SK-N-SH (cell line): ENCODE measurements at regions not wholly inside any gene's neighbourhood (a gene's known extent, or its start where the extent isn't known, plus 50 kb on each side); places are given as distances from the start of the nearest gene placed in this dataset.

ENCODE experiments used
- CTCF ChIA-PET: fragments of 300-600, 350-600 bp; formaldehyde crosslinking; extraction: SDS; loops from one replicate; lab custom pipeline; 2021; lab: Yijun Ruan, JAX
- POLR2A ChIA-PET: fragments of 350-600 bp; sonication (Branson Sonifier 250); formaldehyde crosslinking; extraction: SDS; loops from one replicate; lab custom pipeline; 2020; ENCODE audit warnings: antibody characterized with exemption, inconsistent platforms; lab: Yijun Ruan, JAX
- DNase-seq: peaks from one replicate; pipeline ENCODE4 v3.0.0; 2012
- H2AFZ ChIP-seq: fragments of 200-600 bp; sonication (generic); 2 replicates; pipeline ENCODE4 v1.8.1; 2016; ENCODE audit warnings: antibody characterized with exemption, mild to moderate bottlenecking, low read depth
- H3F3A ChIP-seq: fragments of 200-600 bp; sonication (generic); replicated peaks from 2 replicates; pipeline ENCODE3; 2016; ENCODE audit warnings: antibody characterized with exemption, mild to moderate bottlenecking; ENCODE audit not compliant: insufficient read depth
- H3K27ac ChIP-seq, 2 experiments: fragments of 200-500 bp in 1 of 2; fragments of 200-600 bp in 1 of 2; sonication (Bioruptor generic) in 1 of 2; sonication (generic), shearing (Covaris generic) in 1 of 2; 2 replicates each; pipeline versions ENCODE4 v1.5.1 to v1.6.1; 2014 to 2016; ENCODE audit warnings: low read depth in 2 of 2, inconsistent platforms in 1 of 2, low read length in 1 of 2, mild to moderate bottlenecking in 1 of 2, mixed read lengths in 1 of 2
- H3K27me3 ChIP-seq: fragments of 200-600 bp; sonication (generic), shearing (Covaris generic); 2 replicates; pipeline ENCODE4 v1.6.1; 2016; ENCODE audit warnings: mixed run types; ENCODE audit not compliant: insufficient read depth
- H3K36me3 ChIP-seq, 2 experiments: fragments of 200-500 bp in 1 of 2; fragments of 200-600 bp in 1 of 2; sonication (Bioruptor generic) in 1 of 2; sonication (generic) in 1 of 2; replicated peaks in 1 of 2; 2 replicates each; pipeline versions ENCODE3 to v1.5.1; 2014 to 2016; ENCODE audit warnings: low read length in 1 of 2, mild to moderate bottlenecking in 1 of 2; ENCODE audit not compliant: insufficient read depth in 2 of 2, control insufficient read depth in 1 of 2
- H3K4me1 ChIP-seq, 2 experiments: fragments of 200-500 bp in 1 of 2; fragments of 200-600 bp in 1 of 2; sonication (Bioruptor generic) in 1 of 2; sonication (generic), shearing (Covaris generic) in 1 of 2; 2 replicates each; pipeline versions ENCODE4 v1.5.1 to v1.6.1; 2014 to 2016; ENCODE audit warnings: low read depth in 1 of 2, low read length in 1 of 2, mixed run types in 1 of 2; ENCODE audit not compliant: insufficient read depth in 2 of 2, control insufficient read depth in 1 of 2
- H3K4me2 ChIP-seq: fragments of 200-600 bp; sonication (generic), shearing (Covaris generic); 2 replicates; pipeline ENCODE4 v1.6.1; 2017; ENCODE audit warnings: mixed run types
- H3K4me3 ChIP-seq, 2 experiments: fragments of 200-500 bp in 1 of 2; fragments of 200-600 bp in 1 of 2; sonication (Bioruptor generic) in 1 of 2; sonication (generic), shearing (Covaris generic) in 1 of 2; 2 replicates each; pipeline versions ENCODE4 v1.5.1 to v1.8.1; 2014 to 2016; ENCODE audit warnings: low read depth in 2 of 2, inconsistent platforms in 1 of 2, low read length in 1 of 2, mild to moderate bottlenecking in 1 of 2, mixed read lengths in 1 of 2, moderate library complexity in 1 of 2
- H3K79me2 ChIP-seq: fragments of 200-600 bp; sonication (generic); 2 replicates; pipeline ENCODE4 v1.8.1; 2017; ENCODE audit warnings: mild to moderate bottlenecking; ENCODE audit not compliant: insufficient read depth
- H3K9ac ChIP-seq: fragments of 200-600 bp; sonication (generic); 2 replicates; pipeline ENCODE4 v1.6.1; 2017; ENCODE audit warnings: mixed run types
- H3K9me2 ChIP-seq: fragments of 200-600 bp; sonication (generic); 2 replicates; pipeline ENCODE4 v1.6.1; 2017; ENCODE audit warnings: mixed run types
- H3K9me3 ChIP-seq: fragments of 200-600 bp; sonication (generic); 2 replicates; pipeline ENCODE4 v1.6.1; 2017; ENCODE audit warnings: mixed run types, mild to moderate bottlenecking, moderate library complexity
- H4K20me1 ChIP-seq: fragments of 200-600 bp; sonication (generic); 2 replicates; pipeline ENCODE4 v1.6.1; 2017; ENCODE audit warnings: mild to moderate bottlenecking, mixed run types; ENCODE audit not compliant: insufficient read depth
- CTCF ChIP-seq: fragments of 200-600 bp; sonication (generic); IDR thresholded peaks from 2 replicates; pipeline ENCODE4 v1.6.1; 2017; ENCODE audit warnings: antibody characterized with exemption, mild to moderate bottlenecking, moderate library complexity
- FOXJ3 ChIP-seq: sonication (generic); formaldehyde crosslinking; IDR thresholded peaks from 2 replicates; pipeline ENCODE4 v1.5.1; 2020; ENCODE audit warnings: mild to moderate bottlenecking, missing genetic modification reagents
- GATA2 ChIP-seq: sonication (generic); formaldehyde crosslinking; IDR thresholded peaks from 2 replicates; pipeline ENCODE4 v1.5.0; 2020; ENCODE audit warnings: mild to moderate bottlenecking, missing genetic modification reagents
- MAX ChIP-seq: IDR thresholded peaks from 2 replicates; pipeline ENCODE4 v1.4.0; 2012; ENCODE audit warnings: low read depth
- NFIC ChIP-seq: IDR thresholded peaks from 2 replicates; pipeline ENCODE4 v1.4.0; 2012; ENCODE audit warnings: borderline replicate concordance
- PBX3 ChIP-seq: IDR thresholded peaks from 2 replicates; pipeline ENCODE4; 2012
- RCOR1 ChIP-seq: fragments of 150-350 bp; IDR thresholded peaks from 2 replicates; pipeline ENCODE4 v1.6.1; 2017; ENCODE audit warnings: antibody characterized with exemption, low read length
- RFX5 ChIP-seq: IDR thresholded peaks from 2 replicates; pipeline ENCODE4 v1.6.1; 2012; ENCODE audit warnings: mild to moderate bottlenecking, improper control_type of control experiment, low read length
- USF2 ChIP-seq: fragments of 150-350 bp; IDR thresholded peaks from 2 replicates; pipeline ENCODE4 v1.6.1; 2017; ENCODE audit warnings: antibody characterized with exemption, low read length, low read depth, borderline replicate concordance
- WGBS: methylation state at CpG from one replicate; pipeline ENCODE4 v1.1.6; 2017; ENCODE audit warnings: low lambda C conversion rate; 5-methylcytosine and 5-hydroxymethylcytosine counted together

- no peak overlapping the region for H3K4me3 ChIP-seq
Measured at GRCh38 chr3:23743141-23743784, 62.5 kb upstream of the UBE2E1 start.

More at GRCh38 chr3:23743141-23743784, 62.5 kb upstream of the UBE2E1 start:
- Histone ChIP-seq H3K27me3 (no peaks in the 10 kb centered on the region), H3F3A (peaks cover 13% of the 10 kb centered on the region), H3K9me2 (no peaks in the 10 kb centered on the region), H4K20me1 (no peaks in the 10 kb centered on the region), H3K9me3 (no peaks in the 10 kb centered on the region), H3K4me2 (no peak overlapping the region), H3K9ac (no peak overlapping the region), H2AFZ (no peak overlapping the region), H3K79me2 (no peaks in the 10 kb centered on the region), H3K4me1 (peaks cover 5 to 8% of the 10 kb centered on the region in 2 experiments; a peak in 3 of 4 replicates), H3K36me3 (no peaks in the 10 kb centered on the region), H3K27ac (no peak overlapping the region)
- CTCF ChIA-PET, result interaction anchor here (1.4 kb wide), 1 partner anchor 57 kb away, joined by 4 read pairs; no protein-coding TSS in a partner anchor
- DNase-seq, result no peak
- TF ChIP-seq FOXJ3 (CRISPR knock-in tag), result no peak
- no peak for TF ChIP-seq CTCF
- no peak for TF ChIP-seq MAX
- TF ChIP-seq RCOR1, result no peak
- no peak for TF ChIP-seq GATA2 (CRISPR knock-in tag)
- TF ChIP-seq PBX3, result no peak
- no peak for TF ChIP-seq USF2
- TF ChIP-seq RFX5, result no peak
- TF ChIP-seq NFIC, result no peak
- 86% methylated on average over 19 of the region's 24 CpGs for WGBS
- POLR2A ChIA-PET, result no interaction called here
